Nephron (organoid): ENCODE measurements at regions not wholly inside any gene's neighbourhood (a gene's known extent, or its start where the extent isn't known, plus 50 kb on each side); places are given as distances from the start of the nearest gene placed in this dataset.

Source experiments
- H3K27ac Mint-ChIP-seq, 3 experiments: 2 replicates each; pipeline ENCODE4 v1.8.0; 2020; ENCODE audit warnings: mixed read lengths in 3 of 3, mild to moderate bottlenecking in 2 of 3, moderate library complexity in 1 of 3
- H3K27me3 Mint-ChIP-seq: 2 replicates; pipeline ENCODE4 v1.8.0; 2021; ENCODE audit warnings: low read depth, mild to moderate bottlenecking, moderate library complexity, mixed read lengths
- H3K36me3 Mint-ChIP-seq: 2 replicates; pipeline ENCODE4 v1.8.0; 2020; ENCODE audit warnings: low read depth, mixed read lengths
- H3K4me1 Mint-ChIP-seq: 2 replicates; pipeline ENCODE4 v1.8.0; 2020; ENCODE audit warnings: mixed read lengths
- H3K4me3 Mint-ChIP-seq, 3 experiments: 2 replicates each; pipeline ENCODE4 v1.8.0; 2020; ENCODE audit warnings: mild to moderate bottlenecking in 3 of 3, mixed read lengths in 3 of 3, moderate library complexity in 2 of 3
- H3K9me3 Mint-ChIP-seq: 2 replicates; pipeline ENCODE4 v1.8.0; 2020; ENCODE audit warnings: mixed read lengths
- CTCF ChIP-seq, 3 experiments: fragments of 200-600 bp; sonication (generic); IDR thresholded peaks; one replicate each; pipeline ENCODE4 v1.5.0; 2021; ENCODE audit warnings: antibody characterized with exemption in 3 of 3; ENCODE audit not compliant: unreplicated experiment in 3 of 3

DNA sequence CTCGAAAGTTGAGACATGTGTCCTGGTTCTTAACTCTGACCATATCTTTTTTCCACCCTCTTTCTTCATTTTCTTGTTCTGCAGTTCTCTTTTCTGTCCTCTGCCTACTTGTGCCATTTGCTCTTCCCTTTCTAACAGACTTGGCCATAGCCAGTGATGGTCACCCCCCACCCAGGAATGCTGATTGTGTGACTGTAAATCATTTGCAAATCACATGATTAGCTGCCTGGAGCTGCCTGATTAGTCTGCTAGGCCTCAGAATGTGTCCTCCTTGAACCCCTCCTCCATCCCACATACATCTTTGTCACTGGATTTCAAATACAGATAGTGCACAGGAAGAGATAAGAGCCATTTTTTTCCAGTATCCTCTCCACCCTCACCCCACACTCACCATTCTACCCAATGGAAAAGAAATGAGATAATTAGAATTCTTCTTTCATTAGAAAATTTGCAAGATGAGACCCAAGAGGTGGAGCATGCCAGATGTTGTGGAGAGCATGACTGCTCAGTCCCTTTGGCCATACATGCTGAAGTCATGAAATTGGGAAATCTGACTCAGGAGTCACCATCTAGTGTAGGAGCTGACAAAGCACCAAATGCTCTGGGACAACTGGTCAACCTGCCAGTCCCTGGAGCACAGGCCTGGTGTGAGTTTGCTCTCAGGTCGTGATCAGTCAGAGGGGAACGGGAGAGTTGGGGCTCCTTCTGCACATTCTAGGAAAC is 538.2 kb downstream of the CCDC171 start:
- Mint-ChIP-seq H3K9me3 (peaks cover 23% of the 10 kb centered on the region), H3K27ac (peak overlapping the region; percentile 9 to 94 (median 39)), H3K36me3 (peaks cover 6% of the 10 kb centered on the region), H3K4me1 (peaks cover 34% of the 10 kb centered on the region), H3K27me3 (no peaks in the 10 kb centered on the region), H3K4me3 (no peak overlapping the region)
- no peak for TF ChIP-seq CTCF (IDR thresholded peaks at IDR 0.05; ENCODE audit: unreplicated experiment in 3 of 3)

GRCh38 chr9:16092142-16093091 is 539.6 kb downstream of the CCDC171 start:
- H3K27ac Mint-ChIP-seq, result peak overlapping the region; percentile 79 to 95 (median 94)
- H3K9me3 Mint-ChIP-seq, result peaks cover 19% of the 10 kb centered on the region
- H3K27me3 Mint-ChIP-seq, result no peaks in the 10 kb centered on the region
- peaks cover 4% of the 10 kb centered on the region for H3K36me3 Mint-ChIP-seq
- no peak for TF ChIP-seq CTCF (IDR thresholded peaks at IDR 0.05; ENCODE audit: unreplicated experiment in 3 of 3)
- peaks cover 44% of the 10 kb centered on the region for H3K4me1 Mint-ChIP-seq
- peak overlapping the region in 2 of 3 experiments; percentile 8 to 16 for H3K4me3 Mint-ChIP-seq

DNA sequence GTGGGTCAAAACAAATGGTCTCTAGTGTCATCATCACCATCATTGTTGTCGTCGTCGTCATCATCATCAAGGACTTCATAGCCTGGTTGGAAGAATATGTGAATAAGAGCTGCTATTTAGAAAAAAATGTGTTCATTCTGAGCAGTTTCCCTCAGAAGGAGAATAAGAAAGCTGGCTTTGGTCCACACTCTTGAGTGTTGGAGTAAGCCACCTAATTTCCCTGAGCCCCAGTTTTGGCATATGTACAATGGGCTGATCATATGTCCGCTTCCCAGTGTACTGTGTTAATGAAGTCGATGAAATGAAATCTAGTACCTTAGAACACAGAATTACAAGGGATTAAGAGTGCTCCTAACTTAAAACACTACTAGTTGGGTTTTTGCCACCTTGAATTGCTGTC is 545.5 kb downstream of the CCDC171 start:
- H3K9me3 Mint-ChIP-seq, result no peaks in the 10 kb centered on the region
- H3K27ac Mint-ChIP-seq, result peak overlapping the region in 2 of 3 experiments; percentile 66 to 100

DNA sequence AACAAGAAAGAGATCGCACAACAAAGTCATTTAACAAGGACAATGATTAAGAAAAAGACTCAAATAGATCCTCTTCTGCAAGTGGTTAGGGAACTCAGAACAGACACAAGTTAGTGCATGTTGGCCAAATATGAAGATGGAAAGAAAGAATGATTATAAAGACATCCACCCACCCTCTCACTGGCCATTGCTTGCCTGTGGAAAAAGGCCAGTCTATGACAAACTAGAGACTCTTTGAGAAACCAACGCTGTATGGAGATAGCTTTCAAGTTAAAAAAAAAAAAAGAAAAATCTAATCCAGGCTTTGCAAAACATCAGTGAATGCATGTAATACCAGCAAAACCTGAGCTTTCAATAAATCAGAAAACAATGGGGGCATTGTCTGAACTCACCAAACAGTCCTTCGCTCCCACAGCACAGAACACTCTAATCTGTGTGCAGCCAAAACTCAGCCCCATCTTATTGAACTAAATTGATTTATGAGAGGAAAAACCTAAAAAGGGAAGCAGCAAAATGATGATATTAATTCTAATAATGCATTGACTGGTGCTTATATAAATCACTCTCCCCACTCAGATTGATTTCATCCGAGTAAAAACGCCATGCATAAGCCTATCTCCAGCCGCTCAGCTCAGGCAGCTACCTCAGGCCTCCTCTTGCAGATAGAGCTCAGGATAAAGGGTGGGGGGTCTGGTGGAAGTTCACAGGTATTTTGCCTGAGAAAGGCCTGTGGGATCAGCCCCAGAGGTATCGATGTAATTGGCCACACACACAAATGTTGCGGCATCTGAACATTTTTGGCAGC is 547.1 kb downstream of the CCDC171 start:
- peaks cover 85% of the 10 kb centered on the region for H3K4me1 Mint-ChIP-seq
- H3K4me3 Mint-ChIP-seq, result peak overlapping the region in 1 of 3 experiments; percentile 45
- no peaks in the 10 kb centered on the region for H3K36me3 Mint-ChIP-seq
- peak overlapping the region; percentile 93 to 100 (median 97) for H3K27ac Mint-ChIP-seq
- TF ChIP-seq CTCF (IDR thresholded peaks at IDR 0.05; ENCODE audit: unreplicated experiment in 3 of 3), result no peak
- no peaks in the 10 kb centered on the region for H3K27me3 Mint-ChIP-seq
- H3K9me3 Mint-ChIP-seq, result no peaks in the 10 kb centered on the region

More for the DNA sequence above, 545.5 kb downstream of the CCDC171 start:
- Mint-ChIP-seq H3K36me3 (no peaks in the 10 kb centered on the region), H3K4me3 (no peak overlapping the region), H3K27me3 (no peaks in the 10 kb centered on the region), H3K4me1 (peaks cover 71% of the 10 kb centered on the region)
- TF ChIP-seq CTCF (IDR thresholded peaks at IDR 0.05; ENCODE audit: unreplicated experiment in 3 of 3), result no peak

GRCh38 chr9:16100537-16101091 is 547.8 kb downstream of the CCDC171 start:
- TF ChIP-seq CTCF (IDR thresholded peaks at IDR 0.05; ENCODE audit: unreplicated experiment in 3 of 3), result no peak
- Mint-ChIP-seq H3K9me3 (no peaks in the 10 kb centered on the region), H3K4me3 (peak overlapping the region in 2 of 3 experiments; percentile 10 to 45), H3K36me3 (no peaks in the 10 kb centered on the region), H3K4me1 (peaks cover 87% of the 10 kb centered on the region), H3K27me3 (no peaks in the 10 kb centered on the region), H3K27ac (peak overlapping the region; percentile 93 to 100 (median 97))
